ENCODE measurements at regions not wholly inside any gene's neighbourhood (a gene's known extent, or its start where the extent isn't known, plus 50 kb on each side); places are given as distances from the start of the nearest gene placed in this dataset.
"Not testable (repeated sequence)": the region's sequence is repeated elsewhere in the genome, so short reads cannot be mapped to it uniquely, and the experiment has no call there.

- no peak for DNase-seq
Observed at GRCh38 chr20:53856300-53857295, 213.8 kb downstream of the BCAS1 start.

DNA sequence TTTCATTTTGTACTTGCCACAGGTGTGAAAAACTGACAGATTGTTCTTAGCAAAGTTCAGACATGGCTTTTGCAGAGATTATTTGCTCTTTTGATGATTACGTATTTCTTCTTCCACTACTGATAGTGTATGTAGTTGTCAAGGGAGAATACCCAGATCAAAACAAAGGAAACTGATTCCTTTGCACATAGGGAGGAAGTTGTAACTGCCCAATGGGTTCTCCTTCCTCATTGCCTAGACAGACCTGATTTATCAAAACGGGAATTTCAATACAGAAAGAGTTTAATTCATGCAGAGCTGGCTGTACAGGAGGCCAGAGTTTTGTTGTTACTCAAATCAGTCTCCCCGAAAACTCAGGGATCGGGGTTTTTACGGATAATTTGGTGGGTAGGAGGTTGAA lies 214.7 kb downstream of the BCAS1 start:
- DNase-seq: no peak

GRCh38 chr20:53854609-53854926 lies 215.8 kb downstream of the BCAS1 start:
- DNase-seq: not testable (repeated sequence)

- DNase-seq: no peak
Observed at GRCh38 chr20:53853111-53853713, 217.2 kb downstream of the BCAS1 start.

DNA sequence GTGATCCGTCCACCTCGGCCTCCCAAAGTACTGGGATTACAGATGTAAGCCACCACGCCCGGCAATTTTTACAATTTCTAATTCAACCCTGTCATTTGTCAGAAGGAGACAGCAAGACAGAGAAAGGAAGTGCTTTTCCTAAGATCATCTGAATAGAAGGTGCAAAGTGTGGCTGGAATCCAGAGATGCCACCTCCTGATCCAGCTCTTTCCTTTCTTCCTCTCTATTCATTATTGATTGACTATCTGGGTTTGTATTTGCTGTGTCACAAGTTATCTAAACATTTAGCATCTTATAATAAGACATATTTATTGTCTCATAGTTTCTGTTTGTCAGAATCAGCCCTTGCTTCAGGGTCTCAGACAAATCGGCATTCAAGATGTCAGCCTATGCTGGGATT lies 217.7 kb downstream of the BCAS1 start:
- DNase-seq: no peak

DNA sequence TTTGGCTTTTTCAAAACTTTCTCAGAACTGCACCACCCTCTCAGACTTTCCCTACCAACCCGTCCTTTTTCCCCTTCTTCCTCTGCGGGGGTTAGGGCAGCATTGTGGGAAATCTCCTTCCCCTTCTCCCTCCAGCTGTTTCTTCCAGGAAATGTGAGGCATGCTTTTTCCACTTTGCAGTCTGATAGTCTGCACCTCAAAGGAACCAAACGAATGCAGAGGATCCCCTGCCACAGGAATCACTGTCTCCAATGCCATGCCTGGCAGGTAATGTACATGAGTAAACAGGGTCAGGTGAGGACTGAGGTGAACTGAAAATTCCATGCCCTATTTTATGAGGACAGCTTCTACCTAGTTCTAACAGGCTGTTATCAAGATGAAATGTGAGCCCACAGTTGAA lies 218.4 kb downstream of the BCAS1 start:
- no peak for DNase-seq

DNA sequence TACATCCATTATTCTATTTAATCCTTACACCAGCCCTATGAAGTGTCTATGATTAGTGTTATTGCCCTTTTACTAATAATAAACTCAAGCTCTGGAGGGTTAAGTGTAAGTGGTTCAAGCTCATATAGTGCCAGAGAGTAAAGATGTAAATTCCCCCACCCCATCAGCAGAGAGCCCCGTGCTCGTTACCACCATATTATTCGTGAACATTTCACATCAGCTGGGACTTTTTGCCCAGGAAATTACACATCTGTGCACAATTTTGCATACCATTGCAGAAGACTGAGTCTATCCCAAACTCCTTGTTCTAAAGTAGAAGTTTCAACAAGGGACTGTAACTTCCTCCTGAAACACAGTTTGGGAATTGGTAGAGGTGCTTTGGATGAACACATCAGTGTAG lies 220.1 kb downstream of the BCAS1 start:
- no peak for DNase-seq

- no peak for DNase-seq
Observed at GRCh38 chr20:53849471-53850059, 220.8 kb downstream of the BCAS1 start.

DNA sequence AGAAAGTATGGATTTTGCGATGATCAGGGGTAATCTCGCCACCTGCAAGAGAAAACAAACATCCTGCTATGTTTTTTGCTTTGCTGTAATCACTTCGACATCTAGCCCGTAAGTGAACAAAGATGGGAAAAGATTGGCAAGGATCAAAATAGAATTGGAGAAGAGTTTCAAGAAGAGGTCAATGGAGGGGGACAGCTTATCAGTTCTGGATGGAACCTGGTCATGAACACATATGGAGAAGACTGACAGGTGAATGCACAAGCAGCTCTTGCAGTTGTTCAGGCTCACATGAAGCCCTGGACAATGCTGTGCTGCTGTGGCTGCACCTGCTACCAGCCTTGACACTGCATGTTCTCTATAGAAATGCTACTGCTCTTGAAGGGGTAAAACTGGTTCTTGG lies 222.1 kb downstream of the BCAS1 start:
- no peak for DNase-seq

DNA sequence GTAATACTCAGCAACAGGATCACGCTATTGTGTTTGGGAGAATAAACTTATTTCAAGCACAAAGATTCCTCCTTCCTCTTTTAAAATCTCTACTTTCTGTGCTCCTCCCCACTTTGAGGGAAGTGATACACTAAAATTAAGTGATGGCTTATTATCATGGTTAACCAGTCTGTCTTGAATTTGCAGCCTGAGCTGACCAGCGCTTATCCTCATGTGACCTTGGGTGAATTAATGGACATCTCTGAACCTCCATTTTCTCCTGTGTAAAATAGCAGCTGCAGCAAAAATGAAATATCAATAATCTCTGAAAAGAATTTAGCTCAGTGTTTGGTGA lies 222.6 kb downstream of the BCAS1 start:
- no peak for DNase-seq

- no peak for DNase-seq
Observed at GRCh38 chr20:53847139-53847836, 223.1 kb downstream of the BCAS1 start.

DNA sequence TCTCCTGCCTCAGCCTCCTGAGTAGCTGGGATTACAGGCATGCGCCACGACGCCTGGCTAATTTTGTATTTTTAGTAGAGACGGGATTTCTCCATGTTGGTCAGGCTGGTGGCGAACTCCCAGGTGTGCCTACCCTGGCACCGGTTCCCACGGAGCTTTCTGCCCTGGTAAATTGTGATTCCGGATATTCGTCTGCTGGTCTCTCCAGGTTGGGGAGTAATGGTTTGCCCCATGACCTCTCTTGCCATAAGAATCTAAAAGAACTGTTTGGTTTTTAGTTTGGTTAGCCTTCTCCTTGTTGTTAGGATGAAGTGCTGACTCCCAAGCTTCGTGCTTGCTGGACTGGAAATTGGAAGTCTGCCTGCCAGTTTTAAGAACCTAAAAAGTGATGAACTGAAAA lies 223.8 kb downstream of the BCAS1 start:
- no peak for DNase-seq

GRCh38 chr20:53845980-53846379 lies 224.4 kb downstream of the BCAS1 start:
- DNase-seq: no peak

DNA sequence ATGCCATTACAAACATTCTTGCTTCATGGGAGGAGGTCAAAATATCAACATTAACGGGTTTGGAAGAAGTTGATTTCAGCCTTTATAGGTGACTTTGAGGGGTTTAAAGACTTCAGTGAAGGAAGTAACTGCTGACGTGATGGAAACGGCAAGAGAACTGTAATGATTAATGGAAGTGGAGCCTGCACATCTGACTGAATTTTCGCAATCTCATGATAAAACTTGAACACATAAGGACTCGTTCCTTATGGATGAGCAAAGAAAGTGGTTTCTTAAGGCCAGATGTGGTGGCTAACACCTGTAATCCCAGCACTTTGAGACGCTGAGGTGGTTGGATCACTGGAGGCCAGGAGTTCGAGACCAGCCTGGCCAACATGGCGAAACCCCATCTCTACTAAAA lies 226.1 kb downstream of the BCAS1 start:
- DNase-seq: no peak

DNA sequence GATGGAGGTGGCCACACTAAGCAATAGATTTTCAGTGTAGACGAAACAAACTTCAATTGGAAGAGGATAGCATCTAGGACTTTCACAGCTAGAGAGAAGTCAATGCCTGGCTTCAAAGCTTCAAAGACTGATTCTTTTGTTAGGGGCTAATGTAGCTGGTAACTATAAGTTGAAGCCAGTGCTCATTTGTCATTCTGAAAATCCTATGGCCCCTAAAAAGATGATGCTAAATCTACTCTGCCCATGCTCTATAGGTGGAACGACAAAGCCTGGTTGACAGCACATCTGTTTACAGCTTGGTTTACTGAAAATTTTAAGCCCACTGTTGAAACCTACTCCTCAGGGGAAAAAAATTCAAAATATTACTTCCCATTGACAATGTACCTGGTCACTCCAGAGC lies 226.7 kb downstream of the BCAS1 start:
- no peak for DNase-seq

GRCh38 chr20:53842301-53843099 lies 227.9 kb downstream of the BCAS1 start:
- DNase-seq: no peak

DNA sequence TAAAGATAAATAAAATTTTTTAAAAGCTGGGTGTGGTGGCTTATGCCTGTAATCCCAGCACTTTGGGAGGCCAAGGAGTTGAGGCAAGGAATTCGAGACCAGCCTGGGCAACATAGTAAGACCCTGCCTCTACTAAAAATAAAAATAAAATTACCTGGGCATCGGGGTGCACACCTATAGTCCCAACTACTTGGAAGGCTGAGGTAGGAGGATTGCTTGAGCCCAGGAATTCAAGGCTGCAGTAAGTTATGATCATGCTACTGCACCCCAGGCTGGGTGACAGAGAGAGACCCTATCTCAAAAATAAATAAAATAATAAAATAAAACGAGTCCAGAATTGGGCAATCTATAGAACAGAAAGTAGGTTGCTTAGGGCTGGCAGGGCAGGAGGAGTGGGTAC lies 228.7 kb downstream of the BCAS1 start:
- no peak for DNase-seq

DNA sequence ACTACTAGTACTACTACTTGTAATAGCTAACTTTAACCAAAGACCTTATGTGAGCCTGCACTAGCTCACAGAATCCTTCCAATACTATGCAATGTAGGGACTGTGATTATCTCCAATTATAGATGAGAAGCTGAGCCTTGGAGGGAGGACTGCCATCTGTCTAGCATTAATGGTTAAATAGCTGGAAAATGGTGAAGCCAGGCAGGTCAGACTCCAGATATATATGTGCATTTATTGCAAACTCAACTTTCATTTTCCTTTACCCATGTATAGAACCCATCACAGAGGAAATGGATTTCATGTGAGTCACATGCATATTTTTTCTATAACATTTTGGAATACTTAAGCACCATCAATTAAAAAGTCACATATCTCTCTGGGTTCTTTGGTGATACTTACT lies 229.9 kb downstream of the BCAS1 start:
- no peak for DNase-seq

- DNase-seq: no peak
Observed at GRCh38 chr20:53839423-53840176, 230.8 kb downstream of the BCAS1 start.

- no peak for DNase-seq
Observed at GRCh38 chr20:53838311-53838868, 232.0 kb downstream of the BCAS1 start.

Data from right lung (tissue), 2 donors.